Hepatocyte (in vitro differentiated cells): ENCODE measurements at regions not wholly inside any gene's neighbourhood (a gene's known extent, or its start where the extent isn't known, plus 50 kb on each side); places are given as distances from the start of the nearest gene placed in this dataset.
A peak's percentile ranks its signal among the peaks of the same experiment; 100 is the strongest.

Source experiments
- DNase-seq: peaks from one replicate; pipeline ENCODE4 v3.0.0-alpha.2; 2016; ENCODE audit warnings: low spot score
- H2AFZ ChIP-seq: fragments of 200-600 bp; sonication (generic); 2 replicates; pipeline ENCODE4 v1.6.0; 2016; ENCODE audit warnings: antibody characterized with exemption, mild to moderate bottlenecking
- H3K27ac ChIP-seq: fragments of 200-600 bp; sonication (generic); 2 replicates; pipeline ENCODE4 v1.5.1; 2016; ENCODE audit warnings: mild to moderate bottlenecking
- H3K27me3 ChIP-seq: fragments of 200-600 bp; sonication (generic); 2 replicates; pipeline ENCODE4 v1.6.1; 2016
- H3K36me3 ChIP-seq: fragments of 200-600 bp; sonication (generic); replicated peaks from 2 replicates; pipeline ENCODE4 v1.5.1; 2016; ENCODE audit warnings: low read depth; ENCODE audit not compliant: insufficient read depth
- H3K4me1 ChIP-seq: fragments of 200-600 bp; sonication (generic); 2 replicates; pipeline ENCODE4 v1.5.1; 2016; ENCODE audit warnings: mild to moderate bottlenecking, moderate library complexity; ENCODE audit not compliant: insufficient read depth
- H3K4me2 ChIP-seq: fragments of 200-600 bp; sonication (generic); 2 replicates; pipeline ENCODE4 v1.6.0; 2016
- H3K4me3 ChIP-seq: fragments of 200-600 bp; sonication (generic); 2 replicates; pipeline ENCODE4 v1.5.1; 2016; ENCODE audit warnings: mild to moderate bottlenecking
- H3K79me2 ChIP-seq: fragments of 200-600 bp; sonication (generic); 2 replicates; pipeline ENCODE4 v1.6.0; 2017; ENCODE audit warnings: mild to moderate bottlenecking
- H3K9me2 ChIP-seq: fragments of 200-600 bp; sonication (generic); replicated peaks from 2 replicates; pipeline ENCODE4 v1.6.0; 2017; ENCODE audit warnings: mild to moderate bottlenecking; ENCODE audit not compliant: insufficient read depth
- H3K9me3 ChIP-seq: fragments of 200-600 bp; sonication (generic); 2 replicates; pipeline ENCODE4 v1.5.1; 2016; ENCODE audit warnings: low read depth, mild to moderate bottlenecking
- H4K20me1 ChIP-seq: fragments of 200-600 bp; sonication (generic); 2 replicates; pipeline ENCODE4 v1.6.0; 2016; ENCODE audit warnings: mild to moderate bottlenecking; ENCODE audit not compliant: insufficient read depth, poor library complexity, severe bottlenecking
- EZH2 ChIP-seq: fragments of 200-600 bp; sonication (generic); IDR thresholded peaks from 2 replicates; pipeline ENCODE4 v1.6.1; 2016; ENCODE audit warnings: antibody characterized with exemption, mild to moderate bottlenecking, borderline replicate concordance
- EZH2phosphoT487 ChIP-seq: fragments of 200-600 bp; sonication (generic); IDR thresholded peaks from one replicate; pipeline ENCODE4 v1.6.1; 2018; ENCODE audit warnings: antibody characterized with exemption, mild to moderate bottlenecking, low read depth, moderate library complexity; ENCODE audit not compliant: unreplicated experiment, severe bottlenecking
- WGBS: methylation state at CpG from one replicate; pipeline ENCODE4 v1.1.6; 2016; ENCODE audit warnings: low lambda C conversion rate; ENCODE audit errors: missing lambda C conversion rate; 5-methylcytosine and 5-hydroxymethylcytosine counted together
- TF ChIP-seq, protein P1 (sequence below): fragments of 200-600 bp; sonication (generic); IDR thresholded peaks from 2 replicates; pipeline ENCODE4 v1.5.1; 2016; ENCODE audit warnings: antibody characterized with exemption, mild to moderate bottlenecking; ENCODE audit not compliant: poor library complexity

DNA sequence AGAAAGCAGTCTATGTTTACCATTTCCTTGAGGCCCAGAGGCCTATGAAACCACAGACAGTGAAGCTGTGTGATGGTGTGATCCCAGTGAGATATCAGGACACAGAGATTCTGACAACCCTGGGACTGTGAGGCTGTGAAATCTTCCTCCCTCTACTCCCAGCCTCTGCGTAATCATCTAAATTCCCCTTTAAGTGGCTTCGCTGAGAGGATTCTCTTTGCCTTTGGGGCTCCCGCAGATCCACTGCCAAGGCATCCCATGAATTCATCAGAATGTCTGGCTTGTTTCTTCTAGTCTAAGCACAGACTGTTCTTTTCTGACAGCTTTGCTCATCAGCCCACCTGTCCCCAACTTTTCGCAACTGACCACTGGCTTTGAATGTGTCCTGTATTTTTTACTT lies 901.2 kb upstream of the NR2F2 start:
- H3K36me3 ChIP-seq: no peaks in the 10 kb centered on the region
- TF ChIP-seq EZH2: no peak
- TF ChIP-seq EZH2phosphoT487: no peak
- TF ChIP-seq, protein P1, sequence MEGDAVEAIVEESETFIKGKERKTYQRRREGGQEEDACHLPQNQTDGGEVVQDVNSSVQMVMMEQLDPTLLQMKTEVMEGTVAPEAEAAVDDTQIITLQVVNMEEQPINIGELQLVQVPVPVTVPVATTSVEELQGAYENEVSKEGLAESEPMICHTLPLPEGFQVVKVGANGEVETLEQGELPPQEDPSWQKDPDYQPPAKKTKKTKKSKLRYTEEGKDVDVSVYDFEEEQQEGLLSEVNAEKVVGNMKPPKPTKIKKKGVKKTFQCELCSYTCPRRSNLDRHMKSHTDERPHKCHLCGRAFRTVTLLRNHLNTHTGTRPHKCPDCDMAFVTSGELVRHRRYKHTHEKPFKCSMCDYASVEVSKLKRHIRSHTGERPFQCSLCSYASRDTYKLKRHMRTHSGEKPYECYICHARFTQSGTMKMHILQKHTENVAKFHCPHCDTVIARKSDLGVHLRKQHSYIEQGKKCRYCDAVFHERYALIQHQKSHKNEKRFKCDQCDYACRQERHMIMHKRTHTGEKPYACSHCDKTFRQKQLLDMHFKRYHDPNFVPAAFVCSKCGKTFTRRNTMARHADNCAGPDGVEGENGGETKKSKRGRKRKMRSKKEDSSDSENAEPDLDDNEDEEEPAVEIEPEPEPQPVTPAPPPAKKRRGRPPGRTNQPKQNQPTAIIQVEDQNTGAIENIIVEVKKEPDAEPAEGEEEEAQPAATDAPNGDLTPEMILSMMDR: no peak
- no peaks in the 10 kb centered on the region for H3K4me1 ChIP-seq
- peaks cover 4% of the 10 kb centered on the region for H3K9me3 ChIP-seq
- H2AFZ ChIP-seq: peak overlapping the region; percentile 3
- H3K27ac ChIP-seq: peak overlapping the region; percentile 63
- H3K4me2 ChIP-seq: no peak overlapping the region
- no peaks in the 10 kb centered on the region for H4K20me1 ChIP-seq
- peak; percentile 19 for DNase-seq
- H3K9me2 ChIP-seq: no peaks in the 10 kb centered on the region
- H3K79me2 ChIP-seq: no peaks in the 10 kb centered on the region
- no peak overlapping the region for H3K4me3 ChIP-seq
- 61% methylated on average over 4 of the region's 4 CpGs for WGBS
- no peaks in the 10 kb centered on the region for H3K27me3 ChIP-seq

DNA sequence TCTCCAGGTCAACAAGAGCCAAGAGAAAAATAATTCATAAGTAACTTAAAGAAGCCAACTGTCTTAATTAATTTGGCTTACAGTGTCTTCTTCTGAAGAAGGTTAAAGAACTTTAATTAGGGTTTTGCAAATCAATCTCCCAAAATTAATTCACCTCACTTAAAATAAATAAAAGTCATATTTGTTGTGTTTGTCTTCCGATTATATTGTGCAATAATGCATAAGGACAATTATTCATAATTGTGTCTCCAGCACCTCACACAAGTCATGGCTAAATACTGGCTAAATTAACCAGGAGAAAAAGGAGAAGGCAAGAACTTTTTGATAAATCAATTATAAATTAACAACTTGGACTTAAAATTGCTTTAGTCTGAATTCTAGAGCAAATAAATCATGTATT lies 899.0 kb upstream of the NR2F2 start:
- H4K20me1 ChIP-seq: no peaks in the 10 kb centered on the region
- H3K79me2 ChIP-seq: no peaks in the 10 kb centered on the region
- peaks cover 4% of the 10 kb centered on the region for H3K9me3 ChIP-seq
- no peak overlapping the region for H3K4me3 ChIP-seq
- no peak overlapping the region for H3K27ac ChIP-seq
- no peaks in the 10 kb centered on the region for H3K9me2 ChIP-seq
- 95% methylated on average over 1 of the region's 1 CpG for WGBS
- H3K27me3 ChIP-seq: no peaks in the 10 kb centered on the region
- no peaks in the 10 kb centered on the region for H3K36me3 ChIP-seq
- H3K4me1 ChIP-seq: no peaks in the 10 kb centered on the region
- no peak overlapping the region for H3K4me2 ChIP-seq
- TF ChIP-seq EZH2phosphoT487 (no peak), EZH2 (no peak)
- TF ChIP-seq, protein P1: no peak
- DNase-seq: no peak
- H2AFZ ChIP-seq: no peak overlapping the region

DNA sequence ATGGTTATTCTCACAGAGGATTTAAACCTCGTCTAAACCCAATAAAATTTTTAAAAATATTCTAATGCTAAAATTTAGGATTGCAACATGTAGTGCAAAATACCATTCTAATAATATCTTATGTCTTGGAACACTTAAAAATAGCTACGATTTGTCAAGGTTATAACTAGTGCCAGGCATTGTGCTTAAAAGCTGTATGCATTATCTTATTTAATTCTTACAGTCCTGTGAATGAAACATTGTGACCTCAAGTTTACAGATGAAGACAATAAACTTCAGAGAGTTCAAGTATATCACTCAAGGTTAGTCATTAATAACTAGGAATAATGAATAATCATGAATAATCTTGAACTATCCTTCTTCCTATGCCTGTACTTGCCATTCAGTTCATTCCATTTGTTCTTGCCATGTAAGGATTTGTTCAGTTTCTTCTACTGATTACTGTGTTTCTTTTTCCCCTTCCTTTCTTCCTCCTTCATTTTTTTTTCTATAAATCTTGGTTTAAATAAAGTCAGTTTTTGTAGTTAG lies 897.6 kb upstream of the NR2F2 start:
- no peaks in the 10 kb centered on the region for H4K20me1 ChIP-seq
- no peak for DNase-seq
- H3K79me2 ChIP-seq: no peaks in the 10 kb centered on the region
- H3K36me3 ChIP-seq: no peaks in the 10 kb centered on the region
- WGBS: 86% methylated on average over 2 of the region's 2 CpGs
- no peaks in the 10 kb centered on the region for H3K9me2 ChIP-seq
- no peaks in the 10 kb centered on the region for H3K9me3 ChIP-seq
- no peaks in the 10 kb centered on the region for H3K4me1 ChIP-seq
- H3K4me3 ChIP-seq: no peak overlapping the region
- TF ChIP-seq EZH2 (no peak), EZH2phosphoT487 (no peak)
- TF ChIP-seq, protein P1: no peak
- H2AFZ ChIP-seq: no peak overlapping the region
- no peak overlapping the region for H3K4me2 ChIP-seq
- H3K27ac ChIP-seq: no peak overlapping the region
- no peaks in the 10 kb centered on the region for H3K27me3 ChIP-seq

DNA sequence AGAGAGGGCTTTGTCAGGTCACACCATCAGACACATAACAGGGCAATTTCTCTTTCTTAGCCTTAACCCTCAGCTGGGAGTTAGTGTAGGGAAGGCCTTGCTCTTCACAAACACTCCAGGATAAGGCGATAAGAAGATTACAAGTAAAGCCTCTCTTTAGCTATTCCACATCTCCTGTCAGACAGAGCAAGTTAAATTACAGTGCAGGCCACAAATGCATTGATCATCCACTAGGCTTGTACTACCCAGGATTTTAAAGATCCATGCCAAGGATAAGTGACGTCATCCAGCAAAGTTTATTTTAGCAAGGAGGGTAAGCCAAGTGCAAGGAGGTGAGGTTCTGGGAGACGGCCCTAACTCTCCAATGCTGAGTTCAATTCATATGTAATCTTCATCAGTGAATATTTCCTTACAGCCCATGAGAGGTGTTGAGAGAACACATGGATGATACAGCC lies 890.6 kb upstream of the NR2F2 start:
- H3K9me2 ChIP-seq: no peaks in the 10 kb centered on the region
- no peak overlapping the region for H3K27ac ChIP-seq
- H3K9me3 ChIP-seq: no peaks in the 10 kb centered on the region
- no peak overlapping the region for H2AFZ ChIP-seq
- no peak for DNase-seq
- TF ChIP-seq, protein P1: no peak
- no peak for TF ChIP-seq EZH2
- no peak for TF ChIP-seq EZH2phosphoT487
- no peaks in the 10 kb centered on the region for H3K79me2 ChIP-seq
- no peak overlapping the region for H3K4me2 ChIP-seq
- no peaks in the 10 kb centered on the region for H3K27me3 ChIP-seq
- no peaks in the 10 kb centered on the region for H3K36me3 ChIP-seq
- H3K4me3 ChIP-seq: no peak overlapping the region
- H4K20me1 ChIP-seq: no peaks in the 10 kb centered on the region
- no peaks in the 10 kb centered on the region for H3K4me1 ChIP-seq
- 38% methylated on average over 3 of the region's 3 CpGs for WGBS
